ENCODE measurements at regions not wholly inside any gene's neighbourhood (a gene's known extent, or its start where the extent isn't known, plus 50 kb on each side); places are given as distances from the start of the nearest gene placed in this dataset.

DNA sequence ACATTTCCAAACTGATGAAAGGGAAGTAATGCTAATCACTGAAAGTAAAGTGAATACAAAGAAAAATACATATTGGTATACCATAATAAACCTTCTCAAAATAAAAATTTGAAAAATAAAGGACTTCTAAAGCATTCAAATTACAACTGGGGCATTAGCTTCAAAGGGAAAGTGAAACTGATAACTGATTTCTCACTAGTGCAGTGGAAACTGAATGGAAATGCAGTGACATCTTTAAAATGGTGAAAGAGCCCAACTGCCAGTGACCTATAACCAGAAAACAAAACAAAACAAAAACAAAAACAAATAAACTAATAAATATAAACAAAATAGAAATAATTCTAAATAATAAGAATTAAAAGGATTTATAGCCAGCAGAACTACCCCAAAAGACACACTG is 297.5 kb upstream of the GRIN3A start:
- TF ChIP-seq, protein P1, sequence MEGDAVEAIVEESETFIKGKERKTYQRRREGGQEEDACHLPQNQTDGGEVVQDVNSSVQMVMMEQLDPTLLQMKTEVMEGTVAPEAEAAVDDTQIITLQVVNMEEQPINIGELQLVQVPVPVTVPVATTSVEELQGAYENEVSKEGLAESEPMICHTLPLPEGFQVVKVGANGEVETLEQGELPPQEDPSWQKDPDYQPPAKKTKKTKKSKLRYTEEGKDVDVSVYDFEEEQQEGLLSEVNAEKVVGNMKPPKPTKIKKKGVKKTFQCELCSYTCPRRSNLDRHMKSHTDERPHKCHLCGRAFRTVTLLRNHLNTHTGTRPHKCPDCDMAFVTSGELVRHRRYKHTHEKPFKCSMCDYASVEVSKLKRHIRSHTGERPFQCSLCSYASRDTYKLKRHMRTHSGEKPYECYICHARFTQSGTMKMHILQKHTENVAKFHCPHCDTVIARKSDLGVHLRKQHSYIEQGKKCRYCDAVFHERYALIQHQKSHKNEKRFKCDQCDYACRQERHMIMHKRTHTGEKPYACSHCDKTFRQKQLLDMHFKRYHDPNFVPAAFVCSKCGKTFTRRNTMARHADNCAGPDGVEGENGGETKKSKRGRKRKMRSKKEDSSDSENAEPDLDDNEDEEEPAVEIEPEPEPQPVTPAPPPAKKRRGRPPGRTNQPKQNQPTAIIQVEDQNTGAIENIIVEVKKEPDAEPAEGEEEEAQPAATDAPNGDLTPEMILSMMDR (IDR thresholded peaks at IDR 0.05), result no peak
- TF ChIP-seq POLR2A (IDR thresholded peaks at IDR 0.05), result no peak

Data from thyroid gland (tissue), 4 donors.